Mesothelial cell of epicardium (in vitro differentiated cells): ENCODE measurements at regions not wholly inside any gene's neighbourhood (a gene's known extent, or its start where the extent isn't known, plus 50 kb on each side); places are given as distances from the start of the nearest gene placed in this dataset.

Experiments used
- DNase-seq, 2 experiments: peaks; one replicate each; pipeline ENCODE4 v3.0.0; 2021; ENCODE audit warnings: low spot score in 2 of 2; ENCODE audit not compliant: unreplicated experiment in 2 of 2
- H3K27ac Mint-ChIP-seq: 2 replicates; pipeline ENCODE4 v1.8.0; 2021; ENCODE audit warnings: mixed read lengths
- H3K27me3 Mint-ChIP-seq: 2 replicates; pipeline ENCODE4 v1.8.0; 2021; ENCODE audit warnings: low read depth, mixed read lengths
- H3K36me3 Mint-ChIP-seq: 2 replicates; pipeline ENCODE4 v1.8.0; 2021; ENCODE audit warnings: mixed read lengths
- H3K4me1 Mint-ChIP-seq: 2 replicates; pipeline ENCODE4 v1.8.0; 2021; ENCODE audit warnings: mixed read lengths
- H3K4me3 Mint-ChIP-seq: 2 replicates; pipeline ENCODE4 v1.8.0; 2021; ENCODE audit warnings: mild to moderate bottlenecking, moderate library complexity, mixed read lengths
- H3K9me3 Mint-ChIP-seq: 2 replicates; pipeline ENCODE4 v1.8.0; 2021; ENCODE audit warnings: mixed read lengths
- TF ChIP-seq, protein P1 (sequence below): fragments of 200-600 bp; sonication (generic); IDR thresholded peaks from one replicate; pipeline ENCODE4 v1.5.0; 2021; ENCODE audit warnings: antibody characterized with exemption; ENCODE audit not compliant: unreplicated experiment

GRCh38 chr1:8115031-8115768 is 89.1 kb upstream of the ERRFI1 start:
- H3K27ac Mint-ChIP-seq: peak overlapping the region; percentile 73
- H3K4me3 Mint-ChIP-seq: no peak overlapping the region
- DNase-seq: no peak
- no peaks in the 10 kb centered on the region for H3K27me3 Mint-ChIP-seq
- H3K36me3 Mint-ChIP-seq: peaks cover 9% of the 10 kb centered on the region
- peaks cover 36% of the 10 kb centered on the region for H3K4me1 Mint-ChIP-seq
- peaks cover 10% of the 10 kb centered on the region for H3K9me3 Mint-ChIP-seq
- TF ChIP-seq, protein P1, sequence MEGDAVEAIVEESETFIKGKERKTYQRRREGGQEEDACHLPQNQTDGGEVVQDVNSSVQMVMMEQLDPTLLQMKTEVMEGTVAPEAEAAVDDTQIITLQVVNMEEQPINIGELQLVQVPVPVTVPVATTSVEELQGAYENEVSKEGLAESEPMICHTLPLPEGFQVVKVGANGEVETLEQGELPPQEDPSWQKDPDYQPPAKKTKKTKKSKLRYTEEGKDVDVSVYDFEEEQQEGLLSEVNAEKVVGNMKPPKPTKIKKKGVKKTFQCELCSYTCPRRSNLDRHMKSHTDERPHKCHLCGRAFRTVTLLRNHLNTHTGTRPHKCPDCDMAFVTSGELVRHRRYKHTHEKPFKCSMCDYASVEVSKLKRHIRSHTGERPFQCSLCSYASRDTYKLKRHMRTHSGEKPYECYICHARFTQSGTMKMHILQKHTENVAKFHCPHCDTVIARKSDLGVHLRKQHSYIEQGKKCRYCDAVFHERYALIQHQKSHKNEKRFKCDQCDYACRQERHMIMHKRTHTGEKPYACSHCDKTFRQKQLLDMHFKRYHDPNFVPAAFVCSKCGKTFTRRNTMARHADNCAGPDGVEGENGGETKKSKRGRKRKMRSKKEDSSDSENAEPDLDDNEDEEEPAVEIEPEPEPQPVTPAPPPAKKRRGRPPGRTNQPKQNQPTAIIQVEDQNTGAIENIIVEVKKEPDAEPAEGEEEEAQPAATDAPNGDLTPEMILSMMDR: no peak

DNA sequence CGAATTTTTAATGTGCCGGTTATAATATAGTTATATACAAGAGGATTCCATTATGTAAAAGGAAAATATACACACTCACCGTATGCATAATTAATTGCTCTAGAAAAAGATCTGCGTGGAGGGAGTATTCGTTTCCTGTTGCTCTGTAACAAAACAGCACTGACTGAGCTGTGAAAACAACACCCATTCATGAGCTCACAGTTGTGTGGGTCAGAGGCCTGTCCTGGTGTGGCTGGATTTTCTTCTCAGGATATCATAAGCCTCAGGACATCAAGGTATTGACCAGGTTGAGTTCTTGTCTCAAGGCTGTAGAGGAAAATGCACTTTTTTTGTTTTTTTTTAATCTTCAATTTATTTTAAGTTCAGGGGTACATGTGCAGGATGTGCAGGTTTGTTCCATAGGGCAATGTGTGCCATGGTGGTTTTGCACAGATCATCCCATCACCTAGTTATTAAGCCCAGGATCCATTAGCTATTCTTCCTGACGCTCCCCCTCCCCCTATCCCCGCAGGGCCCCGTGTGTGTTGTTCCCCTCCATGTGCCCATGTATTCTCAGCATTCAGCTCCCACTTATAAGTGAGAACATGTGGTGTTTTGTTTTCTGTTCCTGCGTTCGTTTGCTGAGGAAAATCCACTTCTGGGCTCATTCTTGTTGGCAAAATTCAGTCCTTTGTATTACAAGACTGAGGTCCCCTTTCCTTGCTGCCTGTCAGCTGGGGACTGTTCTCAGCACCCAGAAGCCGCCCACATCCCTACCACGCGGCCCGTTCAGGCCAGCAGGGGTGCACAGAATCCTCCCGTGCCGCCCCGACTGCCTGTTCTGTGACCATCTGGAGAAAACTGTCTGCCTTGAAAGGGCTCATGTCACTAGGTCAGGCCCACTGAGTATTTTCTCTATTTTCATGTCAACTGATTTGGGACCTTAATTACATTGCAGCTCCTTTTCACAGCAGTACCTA is 87.4 kb upstream of the ERRFI1 start:
- H3K27me3 Mint-ChIP-seq: no peaks in the 10 kb centered on the region
- TF ChIP-seq, protein P1: no peak
- H3K4me1 Mint-ChIP-seq: peaks cover 36% of the 10 kb centered on the region
- no peak for DNase-seq
- H3K27ac Mint-ChIP-seq: peak overlapping the region; percentile 84
- H3K36me3 Mint-ChIP-seq: peaks cover 6% of the 10 kb centered on the region
- no peak overlapping the region for H3K4me3 Mint-ChIP-seq
- peaks cover 16% of the 10 kb centered on the region for H3K9me3 Mint-ChIP-seq

- Mint-ChIP-seq H3K9me3 (peaks cover 21% of the 10 kb centered on the region), H3K27me3 (no peaks in the 10 kb centered on the region), H3K36me3 (peaks cover 6% of the 10 kb centered on the region), H3K4me3 (no peak overlapping the region), H3K4me1 (peaks cover 28% of the 10 kb centered on the region), H3K27ac (peak overlapping the region; percentile 84)
- TF ChIP-seq, protein P1: no peak
- DNase-seq: no peak
Observed at GRCh38 chr1:8112611-8113261, 86.6 kb upstream of the ERRFI1 start.

GRCh38 chr1:8111560-8111959 is 85.5 kb upstream of the ERRFI1 start:
- peaks cover 6% of the 10 kb centered on the region for H3K36me3 Mint-ChIP-seq
- TF ChIP-seq, protein P1: no peak
- H3K4me1 Mint-ChIP-seq: peaks cover 19% of the 10 kb centered on the region
- H3K27me3 Mint-ChIP-seq: no peaks in the 10 kb centered on the region
- H3K4me3 Mint-ChIP-seq: no peak overlapping the region
- H3K9me3 Mint-ChIP-seq: peaks cover 31% of the 10 kb centered on the region
- DNase-seq: no peak
- H3K27ac Mint-ChIP-seq: no peak overlapping the region

- TF ChIP-seq, protein P1: no peak
- Mint-ChIP-seq H3K9me3 (peaks cover 34% of the 10 kb centered on the region), H3K4me3 (no peak overlapping the region), H3K27ac (no peak overlapping the region), H3K27me3 (no peaks in the 10 kb centered on the region), H3K36me3 (peaks cover 7% of the 10 kb centered on the region), H3K4me1 (peaks cover 14% of the 10 kb centered on the region)
- no peak for DNase-seq
Observed at GRCh38 chr1:8109216-8109615, 83.1 kb upstream of the ERRFI1 start.
